HG02840 (cell line): ENCODE measurements at regions not wholly inside any gene's neighbourhood (a gene's known extent, or its start where the extent isn't known, plus 50 kb on each side); places are given as distances from the start of the nearest gene placed in this dataset.
"Not testable (repeated sequence)": the region's sequence is repeated elsewhere in the genome, so short reads cannot be mapped to it uniquely, and the experiment has no call there.

ENCODE experiments used
- ATAC-seq: cut with Tn5 transposase; IDR thresholded peaks from one replicate; pipeline ENCODE4 v1.9.1; 2021; ENCODE audit warnings: mild to moderate bottlenecking, moderate library complexity, moderate number of reproducible peaks; ENCODE audit not compliant: unreplicated experiment, low FRiP score

- no peak for ATAC-seq
Observed at GRCh38 chr12:46629331-46630229, 196.2 kb downstream of the SLC38A4 start.

GRCh38 chr12:46628176-46628575 lies 197.6 kb downstream of the SLC38A4 start:
- no peak for ATAC-seq

GRCh38 chr12:46627686-46628085 lies 198.1 kb downstream of the SLC38A4 start:
- ATAC-seq, result no peak

GRCh38 chr12:46619474-46619873 lies 206.3 kb downstream of the SLC38A4 start:
- ATAC-seq, result not testable (repeated sequence)

DNA sequence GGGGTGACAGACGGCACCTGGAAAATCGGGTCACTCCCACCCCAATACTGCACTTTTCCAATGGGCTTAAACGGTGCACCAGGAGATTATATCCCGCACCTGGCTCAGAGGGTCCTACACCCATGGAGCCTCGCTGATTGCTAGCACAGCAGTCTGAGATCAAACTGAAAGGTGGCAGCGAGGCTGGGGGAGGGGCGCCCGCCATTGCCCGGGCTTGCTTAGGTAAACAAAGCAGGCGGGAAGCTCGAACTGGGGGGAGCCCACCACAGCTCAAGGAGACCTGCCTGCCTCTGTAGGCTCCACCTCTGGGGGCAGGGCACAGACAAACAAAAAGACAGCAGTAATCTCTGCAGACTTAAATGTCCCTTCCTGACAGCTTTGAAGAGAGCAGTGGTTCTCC lies 208.1 kb downstream of the SLC38A4 start:
- not testable (repeated sequence) for ATAC-seq

DNA sequence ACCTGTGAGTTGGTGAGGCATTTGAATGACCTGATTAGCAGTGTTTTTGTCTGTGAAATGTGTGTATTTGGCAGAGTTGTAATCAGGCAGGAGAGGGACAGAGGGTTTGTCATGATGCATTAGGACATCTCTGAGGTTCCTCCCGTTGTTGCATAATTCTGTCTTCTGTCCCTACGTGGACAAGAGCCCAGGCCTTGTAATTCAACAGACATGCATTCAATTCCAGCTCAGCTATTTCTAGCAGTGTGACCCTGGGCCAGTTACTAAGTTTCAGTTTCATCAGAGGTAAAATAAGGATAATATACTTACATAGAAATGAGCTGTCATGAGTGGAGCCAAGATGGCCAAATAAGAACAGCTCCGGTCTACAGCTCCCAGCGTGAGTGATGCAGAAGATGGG lies 208.6 kb downstream of the SLC38A4 start:
- no peak for ATAC-seq

- ATAC-seq, result no peak
Observed at GRCh38 chr12:46610754-46611153, 215.0 kb downstream of the SLC38A4 start.

- ATAC-seq, result no peak
Observed at GRCh38 chr12:46609674-46610073, 216.1 kb downstream of the SLC38A4 start.

GRCh38 chr12:46609273-46609623 lies 216.5 kb downstream of the SLC38A4 start:
- no peak for ATAC-seq

DNA sequence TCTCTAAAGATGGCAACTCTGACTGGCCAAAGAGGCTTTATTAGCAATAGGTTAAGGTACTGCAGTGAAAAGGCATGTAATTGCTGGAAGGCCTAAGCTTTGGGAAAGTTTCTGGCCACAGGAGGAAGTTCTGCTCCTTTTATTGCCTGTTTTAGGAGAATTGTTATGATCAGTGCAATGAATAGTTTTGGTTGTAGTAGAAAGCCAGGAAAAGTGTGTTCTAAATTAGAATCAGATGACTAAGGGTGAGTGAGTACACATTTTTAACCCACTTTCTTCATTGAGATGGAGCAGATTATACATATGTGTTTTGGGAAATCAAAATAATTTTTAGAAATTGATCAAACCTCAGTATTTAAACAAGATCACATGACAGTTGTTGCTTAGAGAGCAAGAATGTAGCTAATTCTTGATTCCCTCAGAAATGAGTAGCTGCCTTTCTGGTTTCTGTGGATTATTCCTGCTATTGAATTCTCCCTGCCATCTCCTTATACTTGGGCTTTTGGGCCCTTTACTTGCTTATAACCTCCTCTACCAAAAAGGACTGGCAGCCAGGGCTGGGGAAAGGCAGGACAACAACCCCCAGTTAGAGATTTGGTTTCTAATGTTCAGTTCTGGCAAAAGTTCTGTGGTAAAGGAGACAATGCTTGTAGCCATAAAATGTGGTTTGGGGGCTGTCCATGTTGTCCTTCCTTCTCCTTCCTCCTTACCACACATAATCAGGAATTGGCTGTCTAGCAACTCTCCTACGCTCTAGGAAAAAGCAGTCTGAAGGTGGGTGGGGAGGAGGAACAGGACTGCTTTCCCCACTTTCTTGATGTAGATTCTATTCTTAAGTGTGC lies 217.1 kb downstream of the SLC38A4 start:
- ATAC-seq, result no peak

DNA sequence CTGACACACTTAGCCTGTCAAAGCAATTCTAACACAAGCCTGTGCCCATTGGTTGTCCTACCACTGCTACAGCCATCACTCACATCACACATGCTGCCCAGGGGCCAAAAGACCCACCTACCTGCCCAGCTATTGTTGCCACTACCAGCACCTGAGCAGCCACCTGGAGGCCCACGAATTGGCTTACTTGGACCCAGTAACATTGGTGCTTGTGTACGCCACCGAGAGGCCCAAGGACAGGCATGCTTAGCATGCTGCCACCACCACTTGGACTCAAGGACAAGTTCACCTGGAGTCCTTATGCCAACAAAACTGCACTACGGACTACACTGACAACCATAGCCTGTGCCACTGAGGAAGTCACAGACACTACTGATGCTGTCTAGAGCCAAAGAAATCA lies 221.1 kb downstream of the SLC38A4 start:
- ATAC-seq, result no peak

- no peak for ATAC-seq
Observed at GRCh38 chr12:46603776-46604456, 221.9 kb downstream of the SLC38A4 start.

- ATAC-seq, result no peak
Observed at GRCh38 chr12:46602474-46602873, 223.3 kb downstream of the SLC38A4 start.

DNA sequence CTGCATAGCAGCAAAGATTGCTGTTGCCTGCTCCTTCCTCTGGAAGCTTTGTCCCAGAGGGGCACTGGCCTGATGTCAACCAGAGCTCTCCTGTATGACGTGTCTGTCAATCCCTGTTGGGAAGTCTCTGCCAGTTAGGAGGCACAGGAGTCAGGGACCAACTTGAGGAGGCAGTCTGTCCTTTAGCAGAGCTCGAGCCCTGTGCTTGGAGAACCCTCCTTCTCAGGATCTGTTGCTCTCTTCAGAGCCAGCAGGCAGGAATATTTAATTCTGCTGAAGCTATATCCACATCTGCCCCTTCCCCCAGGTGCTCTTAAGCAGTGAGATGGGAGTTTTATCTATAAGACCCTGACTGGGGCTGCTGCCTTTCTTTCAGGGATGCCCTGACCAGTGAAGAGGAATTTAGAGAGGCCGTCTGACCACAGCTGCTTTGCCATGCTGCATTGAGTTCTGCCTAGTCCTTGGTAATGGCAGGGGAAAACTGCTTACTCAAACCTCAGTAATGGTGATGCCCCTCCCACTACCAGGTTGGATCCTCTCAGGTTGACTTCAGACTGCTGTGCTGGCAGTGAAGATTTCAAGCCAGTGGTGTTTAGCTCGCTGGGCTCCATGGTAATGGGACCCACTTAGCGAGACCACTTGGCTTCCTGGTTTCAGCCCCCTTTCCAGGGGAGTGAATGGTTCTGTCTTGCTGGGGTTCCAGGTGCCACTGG lies 218.6 kb upstream of the SLC38A2 start:
- ATAC-seq, result no peak

DNA sequence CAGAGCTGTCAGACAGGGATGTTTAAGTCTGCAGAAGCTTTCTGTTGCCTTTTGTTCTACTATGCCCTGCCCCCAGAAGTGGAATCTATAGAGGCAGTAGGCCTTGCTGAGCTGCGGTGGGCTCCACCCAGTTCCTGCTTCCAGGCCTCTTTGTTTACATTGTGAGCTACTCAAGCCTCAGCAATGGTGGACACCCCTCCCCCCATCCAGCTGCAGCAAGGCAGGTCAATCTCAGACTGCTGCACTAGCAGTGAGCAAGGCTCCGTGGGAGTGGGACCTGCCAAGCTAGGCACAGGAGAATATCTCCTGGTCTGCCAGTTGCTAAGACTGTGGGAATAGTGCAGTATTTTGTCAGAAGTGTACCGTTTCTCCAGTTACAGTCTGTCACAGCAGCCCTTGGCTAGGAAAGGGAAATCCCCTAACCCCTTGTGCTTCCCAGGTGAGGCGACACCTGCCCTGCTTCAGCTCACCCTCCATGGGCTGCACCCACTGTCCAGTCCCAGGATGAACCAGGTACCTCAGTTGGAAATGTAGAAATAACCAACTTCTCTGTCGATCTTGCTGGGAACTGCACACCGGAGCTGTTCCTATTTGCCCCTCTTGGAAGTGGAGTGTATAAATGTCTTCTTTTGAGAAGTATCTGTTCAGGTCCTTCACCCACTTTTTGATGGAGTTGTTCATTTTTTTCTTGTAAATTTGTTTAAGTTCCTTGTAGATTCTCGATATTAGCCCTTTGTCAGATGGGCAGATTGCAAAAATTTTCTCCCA lies 213.5 kb upstream of the SLC38A2 start:
- no peak for ATAC-seq

- ATAC-seq, result not testable (repeated sequence)
Observed at GRCh38 chr12:46584098-46584497, 211.5 kb upstream of the SLC38A2 start.

GRCh38 chr12:46581990-46582389 lies 209.4 kb upstream of the SLC38A2 start:
- not testable (repeated sequence) for ATAC-seq

DNA sequence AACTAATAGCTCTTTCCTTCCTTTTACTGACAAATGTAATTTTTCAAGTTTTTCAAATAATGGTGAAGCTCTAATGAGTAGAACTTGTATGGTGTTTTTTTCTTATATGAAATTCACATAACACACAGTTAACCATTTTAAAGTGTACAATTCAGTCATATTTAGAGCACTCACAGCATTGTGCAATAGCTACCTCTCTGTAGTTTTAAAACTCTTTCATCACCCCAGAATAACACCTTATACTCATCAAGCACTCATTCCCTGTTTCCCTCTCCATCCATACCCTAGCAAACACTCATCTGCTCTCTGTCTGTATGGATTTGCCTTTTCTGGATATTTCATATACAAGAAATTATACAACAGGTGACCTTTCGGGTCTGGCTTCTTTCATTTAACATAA lies 207.9 kb upstream of the SLC38A2 start:
- ATAC-seq, result no peak

- ATAC-seq, result no peak
Observed at GRCh38 chr12:46579474-46579873, 206.9 kb upstream of the SLC38A2 start.
